Panc1 (cell line): ENCODE measurements at regions not wholly inside any gene's neighbourhood (a gene's known extent, or its start where the extent isn't known, plus 50 kb on each side); places are given as distances from the start of the nearest gene placed in this dataset.

Source experiments
- POLR2AphosphoS5 ChIP-seq: IDR thresholded peaks from 2 replicates; pipeline ENCODE4 v1.6.1; 2012; ENCODE audit warnings: mild to moderate bottlenecking, low read depth, low read length, moderate library complexity
- SIN3A ChIP-seq: IDR thresholded peaks from 2 replicates; pipeline ENCODE4 v1.6.1; 2012; ENCODE audit warnings: low read depth, mild to moderate bottlenecking, low read length, moderate library complexity, borderline replicate concordance; ENCODE audit not compliant: insufficient read depth
- TCF7L2 ChIP-seq: IDR thresholded peaks from 2 replicates; pipeline ENCODE4 v1.6.1; 2011; ENCODE audit warnings: mild to moderate bottlenecking, low read depth, low read length, inconsistent platforms
- TF ChIP-seq, protein P1 (sequence below): fragments of 450-650 bp; IDR thresholded peaks from 2 replicates; pipeline ENCODE4 v1.5.1; 2017; ENCODE audit warnings: mild to moderate bottlenecking
- TF ChIP-seq, protein P2 (sequence below), 2 experiments: IDR thresholded peaks; 2 replicates each; pipeline ENCODE4 v1.6.1; 2011 to 2012; ENCODE audit warnings: low read depth in 2 of 2, control low read depth in 1 of 2, low read length in 1 of 2, mild to moderate bottlenecking in 1 of 2, moderate library complexity in 1 of 2; ENCODE audit not compliant: insufficient read depth in 1 of 2

DNA sequence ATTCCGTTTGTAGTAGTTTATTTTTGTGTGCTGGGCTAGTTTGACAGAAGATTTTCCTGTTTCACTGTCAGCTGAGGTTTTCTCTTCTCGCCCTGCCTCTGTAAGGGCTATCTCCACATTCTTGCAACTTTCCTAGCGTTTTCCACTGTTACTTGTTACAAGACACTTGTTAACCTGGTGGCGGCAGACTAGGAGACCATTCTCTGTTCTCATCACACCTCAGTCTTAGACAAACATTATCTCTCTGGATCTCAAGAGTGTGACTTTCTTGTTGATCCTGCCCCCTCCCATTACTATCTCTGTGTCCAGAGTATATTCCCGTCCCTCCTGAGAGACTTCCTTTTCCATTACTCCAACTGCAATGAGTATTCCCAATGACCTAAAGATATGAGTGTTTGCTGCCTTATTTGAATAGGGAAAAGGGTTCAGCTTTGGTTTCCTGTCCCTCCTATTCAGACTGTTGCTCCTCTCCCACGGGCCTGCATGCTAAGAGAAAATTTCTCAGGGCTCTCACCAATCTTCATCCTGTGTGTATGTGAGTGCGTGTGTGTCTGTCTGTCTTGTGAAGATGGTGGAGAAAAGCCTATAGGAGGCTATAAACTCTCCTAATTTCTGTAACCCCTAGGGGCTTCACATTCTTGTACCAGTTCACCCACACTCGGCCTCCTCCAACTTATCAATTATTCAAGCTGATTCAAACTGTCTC, 722.4 kb upstream of the POT1 start:
- no peak for TF ChIP-seq POLR2AphosphoS5
- TF ChIP-seq, protein P1, sequence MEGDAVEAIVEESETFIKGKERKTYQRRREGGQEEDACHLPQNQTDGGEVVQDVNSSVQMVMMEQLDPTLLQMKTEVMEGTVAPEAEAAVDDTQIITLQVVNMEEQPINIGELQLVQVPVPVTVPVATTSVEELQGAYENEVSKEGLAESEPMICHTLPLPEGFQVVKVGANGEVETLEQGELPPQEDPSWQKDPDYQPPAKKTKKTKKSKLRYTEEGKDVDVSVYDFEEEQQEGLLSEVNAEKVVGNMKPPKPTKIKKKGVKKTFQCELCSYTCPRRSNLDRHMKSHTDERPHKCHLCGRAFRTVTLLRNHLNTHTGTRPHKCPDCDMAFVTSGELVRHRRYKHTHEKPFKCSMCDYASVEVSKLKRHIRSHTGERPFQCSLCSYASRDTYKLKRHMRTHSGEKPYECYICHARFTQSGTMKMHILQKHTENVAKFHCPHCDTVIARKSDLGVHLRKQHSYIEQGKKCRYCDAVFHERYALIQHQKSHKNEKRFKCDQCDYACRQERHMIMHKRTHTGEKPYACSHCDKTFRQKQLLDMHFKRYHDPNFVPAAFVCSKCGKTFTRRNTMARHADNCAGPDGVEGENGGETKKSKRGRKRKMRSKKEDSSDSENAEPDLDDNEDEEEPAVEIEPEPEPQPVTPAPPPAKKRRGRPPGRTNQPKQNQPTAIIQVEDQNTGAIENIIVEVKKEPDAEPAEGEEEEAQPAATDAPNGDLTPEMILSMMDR, result no peak
- no peak for TF ChIP-seq SIN3A
- TF ChIP-seq, protein P2, sequence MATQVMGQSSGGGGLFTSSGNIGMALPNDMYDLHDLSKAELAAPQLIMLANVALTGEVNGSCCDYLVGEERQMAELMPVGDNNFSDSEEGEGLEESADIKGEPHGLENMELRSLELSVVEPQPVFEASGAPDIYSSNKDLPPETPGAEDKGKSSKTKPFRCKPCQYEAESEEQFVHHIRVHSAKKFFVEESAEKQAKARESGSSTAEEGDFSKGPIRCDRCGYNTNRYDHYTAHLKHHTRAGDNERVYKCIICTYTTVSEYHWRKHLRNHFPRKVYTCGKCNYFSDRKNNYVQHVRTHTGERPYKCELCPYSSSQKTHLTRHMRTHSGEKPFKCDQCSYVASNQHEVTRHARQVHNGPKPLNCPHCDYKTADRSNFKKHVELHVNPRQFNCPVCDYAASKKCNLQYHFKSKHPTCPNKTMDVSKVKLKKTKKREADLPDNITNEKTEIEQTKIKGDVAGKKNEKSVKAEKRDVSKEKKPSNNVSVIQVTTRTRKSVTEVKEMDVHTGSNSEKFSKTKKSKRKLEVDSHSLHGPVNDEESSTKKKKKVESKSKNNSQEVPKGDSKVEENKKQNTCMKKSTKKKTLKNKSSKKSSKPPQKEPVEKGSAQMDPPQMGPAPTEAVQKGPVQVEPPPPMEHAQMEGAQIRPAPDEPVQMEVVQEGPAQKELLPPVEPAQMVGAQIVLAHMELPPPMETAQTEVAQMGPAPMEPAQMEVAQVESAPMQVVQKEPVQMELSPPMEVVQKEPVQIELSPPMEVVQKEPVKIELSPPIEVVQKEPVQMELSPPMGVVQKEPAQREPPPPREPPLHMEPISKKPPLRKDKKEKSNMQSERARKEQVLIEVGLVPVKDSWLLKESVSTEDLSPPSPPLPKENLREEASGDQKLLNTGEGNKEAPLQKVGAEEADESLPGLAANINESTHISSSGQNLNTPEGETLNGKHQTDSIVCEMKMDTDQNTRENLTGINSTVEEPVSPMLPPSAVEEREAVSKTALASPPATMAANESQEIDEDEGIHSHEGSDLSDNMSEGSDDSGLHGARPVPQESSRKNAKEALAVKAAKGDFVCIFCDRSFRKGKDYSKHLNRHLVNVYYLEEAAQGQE (IDR thresholded peaks at IDR 0.05; ENCODE audit: insufficient read depth in 1 of 2, low read depth in 2 of 2, low read length in 1 of 2), result no peak
- TF ChIP-seq TCF7L2, result no peak
